H1 (cell line): ENCODE measurements at regions not wholly inside any gene's neighbourhood (a gene's known extent, or its start where the extent isn't known, plus 50 kb on each side); places are given as distances from the start of the nearest gene placed in this dataset.

Source experiments
- CTCF ChIA-PET: fragments of 300-600 bp; sonication (Branson Sonifier 250); formaldehyde crosslinking; loops from one replicate; lab custom pipeline; 2021; ENCODE audit not compliant: partially characterized antibody; lab: Charles Lee
- POLR2A ChIA-PET: fragments of 300-600 bp; sonication (Branson Sonifier 250); formaldehyde crosslinking; loops from one replicate; lab custom pipeline; 2021; ENCODE audit warnings: inconsistent platforms; ENCODE audit not compliant: partially characterized antibody; lab: Charles Lee
- DNase-seq, 2 experiments: peaks; one replicate each; pipeline versions ENCODE4 v3.0.0 to v3.0.0-alpha.2; 2010 to 2022; ENCODE audit warnings: low spot score in 2 of 2, low read depth in 1 of 2, mixed read lengths in 1 of 2
- FAIRE-seq: peaks from 2 replicates; lab custom pipeline; 2011; peaks lifted over from hg19 to GRCh38; lab: Jason Lieb, UNC
- H2AFZ ChIP-seq: 2 replicates; pipeline ENCODE4 v1.8.1; 2012; ENCODE audit warnings: low read length, inconsistent platforms
- H2AK5ac ChIP-seq: 2 replicates; pipeline ENCODE4 v1.6.1; 2013; ENCODE audit warnings: low read depth, low read length
- H2BK120ac ChIP-seq: replicated peaks from 2 replicates; pipeline ENCODE3; 2013; ENCODE audit warnings: low read depth, low read length, inconsistent platforms
- H2BK12ac ChIP-seq: 2 replicates; pipeline ENCODE4 v1.6.1; 2013; ENCODE audit warnings: low read depth, low read length
- H2BK15ac ChIP-seq: 2 replicates; pipeline ENCODE4 v1.6.1; 2013; ENCODE audit warnings: low read length
- H2BK20ac ChIP-seq: 2 replicates; pipeline ENCODE4 v1.6.1; 2013; ENCODE audit warnings: low read length
- H2BK5ac ChIP-seq: 2 replicates; pipeline ENCODE4 v1.6.1; 2013; ENCODE audit warnings: low read depth, low read length
- H3K14ac ChIP-seq: 2 replicates; pipeline ENCODE4 v1.6.1; 2013; ENCODE audit warnings: inconsistent platforms; ENCODE audit not compliant: insufficient read length
- H3K18ac ChIP-seq: 2 replicates; pipeline ENCODE4 v1.6.1; 2013; ENCODE audit warnings: low read length; ENCODE audit errors: extremely low read depth
- H3K23ac ChIP-seq: 2 replicates; pipeline ENCODE4 v1.6.1; 2013; ENCODE audit warnings: inconsistent platforms; ENCODE audit not compliant: insufficient read length
- H3K23me2 ChIP-seq: 2 replicates; pipeline ENCODE4 v1.6.1; 2013; ENCODE audit warnings: low read depth, low read length
- H3K27ac ChIP-seq: 2 replicates; pipeline ENCODE4 v1.6.1; 2011; ENCODE audit warnings: low read depth, low read length, inconsistent platforms
- H3K27me3 ChIP-seq, 4 experiments: replicated peaks in 1 of 4; 1 replicate in 1 of 4; 2 replicates in 3 of 4; pipeline versions ENCODE4 v1.6.1 to v1.8.1; 2011 to 2013; ENCODE audit warnings: low read length in 3 of 4, mild to moderate bottlenecking in 3 of 4, inconsistent platforms in 2 of 4, mixed read lengths in 2 of 4, moderate library complexity in 1 of 4; ENCODE audit not compliant: control insufficient read depth in 3 of 4, insufficient read depth in 3 of 4; ENCODE audit errors: extremely low read depth in 1 of 4
- H3K36me3 ChIP-seq, 4 experiments: 2 replicates each; pipeline versions ENCODE4 v1.6.1 to v1.8.1; 2011 to 2013; ENCODE audit warnings: mild to moderate bottlenecking in 4 of 4, low read length in 3 of 4, moderate library complexity in 2 of 4, control low read depth in 1 of 4, inconsistent platforms in 1 of 4; ENCODE audit not compliant: insufficient read depth in 4 of 4, control insufficient read depth in 2 of 4
- H3K4ac ChIP-seq: replicated peaks from 2 replicates; pipeline ENCODE3; 2013; ENCODE audit warnings: low read length, low read depth, mixed read lengths, inconsistent platforms; ENCODE audit not compliant: insufficient read length
- H3K4me1 ChIP-seq, 4 experiments: replicated peaks in 1 of 4; 1 replicate in 1 of 4; 2 replicates in 3 of 4; pipeline versions ENCODE4 v1.6.1 to v1.8.1; 2011 to 2013; ENCODE audit warnings: low read length in 3 of 4, inconsistent platforms in 2 of 4, mixed read lengths in 1 of 4; ENCODE audit not compliant: insufficient read depth in 4 of 4, control insufficient read depth in 3 of 4
- H3K4me2 ChIP-seq, 2 experiments: 2 replicates each; pipeline versions ENCODE4 v1.6.1 to v1.8.1; 2011 to 2013; ENCODE audit warnings: low read depth in 2 of 2, low read length in 2 of 2, control low read depth in 1 of 2, inconsistent platforms in 1 of 2, mild to moderate bottlenecking in 1 of 2; ENCODE audit not compliant: insufficient read depth in 1 of 2
- H3K4me3 ChIP-seq, 4 experiments: fragments of 200-600, 300-600 bp in 1 of 4; sonication (generic), shearing (Covaris generic), sonication (Bioruptor Twin) in 1 of 4; 2 replicates each; pipeline versions ENCODE4 v1.5.1 to v1.8.1; 2011 to 2016; ENCODE audit warnings: low read length in 4 of 4, low read depth in 3 of 4, control low read depth in 2 of 4, inconsistent platforms in 2 of 4, mild to moderate bottlenecking in 2 of 4, mixed read lengths in 1 of 4, moderate library complexity in 1 of 4; ENCODE audit not compliant: insufficient read depth in 2 of 4; ENCODE audit errors: extremely low read depth in 1 of 4
- H3K56ac ChIP-seq: replicated peaks from 2 replicates; pipeline ENCODE3; 2013; ENCODE audit warnings: low read depth, mild to moderate bottlenecking, mixed read lengths, low read length, inconsistent platforms; ENCODE audit not compliant: insufficient read length
- H3K79me1 ChIP-seq: 2 replicates; pipeline ENCODE4 v1.6.1; 2013; ENCODE audit warnings: low read depth, low read length, control low read depth
- H3K79me2 ChIP-seq, 2 experiments: 2 replicates each; pipeline versions ENCODE4 v1.6.1 to v1.8.1; 2012 to 2013; ENCODE audit warnings: low read length in 2 of 2, mild to moderate bottlenecking in 2 of 2, inconsistent platforms in 1 of 2; ENCODE audit not compliant: insufficient read depth in 2 of 2, control insufficient read depth in 1 of 2
- H3K9ac ChIP-seq, 4 experiments: replicated peaks in 1 of 4; 1 replicate in 1 of 4; 2 replicates in 3 of 4; pipeline versions ENCODE4 v1.6.1 to v1.8.1; 2011 to 2013; ENCODE audit warnings: low read depth in 3 of 4, low read length in 3 of 4, control low read depth in 2 of 4, mild to moderate bottlenecking in 2 of 4, moderate library complexity in 2 of 4, inconsistent platforms in 1 of 4; ENCODE audit errors: extremely low read depth in 1 of 4
- H3K9me3 ChIP-seq, 2 experiments: 2 replicates each; pipeline versions ENCODE4 v1.6.1 to v1.8.1; 2012 to 2013; ENCODE audit warnings: mild to moderate bottlenecking in 2 of 2, moderate library complexity in 2 of 2, control low read depth in 1 of 2, inconsistent platforms in 1 of 2, low read depth in 1 of 2, low read length in 1 of 2, mixed read lengths in 1 of 2; ENCODE audit not compliant: insufficient read depth in 2 of 2
- H4K20me1 ChIP-seq, 2 experiments: replicated peaks in 1 of 2; 2 replicates each; pipeline versions ENCODE3 to v1.8.1; 2011 to 2013; ENCODE audit warnings: inconsistent platforms in 2 of 2, low read length in 2 of 2, mild to moderate bottlenecking in 1 of 2; ENCODE audit not compliant: insufficient read depth in 2 of 2, control insufficient read depth in 1 of 2
- H4K5ac ChIP-seq: 2 replicates; pipeline ENCODE4 v1.6.1; 2013; ENCODE audit warnings: low read length, low read depth, mixed read lengths, inconsistent platforms; ENCODE audit not compliant: insufficient read length
- H4K8ac ChIP-seq: 2 replicates; pipeline ENCODE4 v1.8.0; 2013; ENCODE audit warnings: mild to moderate bottlenecking, moderate library complexity, low read length, inconsistent platforms; ENCODE audit not compliant: insufficient read depth; ENCODE audit errors: extremely low read depth
- H4K91ac ChIP-seq: replicated peaks from 2 replicates; pipeline ENCODE3; 2013; ENCODE audit warnings: low read length, mixed read lengths, inconsistent platforms; ENCODE audit not compliant: insufficient read length
- CHD1 ChIP-seq: IDR thresholded peaks from 2 replicates; pipeline ENCODE4 v1.6.1; 2012; ENCODE audit warnings: low read depth, low read length, improper control_type of control experiment
- CHD2 ChIP-seq: IDR thresholded peaks from 2 replicates; pipeline ENCODE4 v1.6.1; 2012; ENCODE audit warnings: low read length, improper control_type of control experiment
- E2F6 ChIP-seq: IDR thresholded peaks from 2 replicates; pipeline ENCODE4 v1.6.1; 2012; ENCODE audit warnings: inconsistent platforms
- FOSL1 ChIP-seq: IDR thresholded peaks from 2 replicates; pipeline ENCODE4 v1.6.1; 2011; ENCODE audit warnings: mild to moderate bottlenecking, low read depth, low read length, moderate library complexity; ENCODE audit not compliant: insufficient read depth
- NRF1 ChIP-seq: IDR thresholded peaks from 2 replicates; pipeline ENCODE4 v1.6.1; 2011; ENCODE audit warnings: mild to moderate bottlenecking, low read depth, low read length, improper control_type of control experiment
- POU5F1 ChIP-seq: IDR thresholded peaks from 2 replicates; pipeline ENCODE4 v1.6.1; 2011; ENCODE audit warnings: low read depth, mild to moderate bottlenecking, low read length, moderate library complexity
- RAD21 ChIP-seq, 2 experiments: IDR thresholded peaks in 1 of 2; conservative IDR thresholded peaks in 1 of 2; 2 replicates each; pipeline ENCODE4 v1.6.1; 2011; ENCODE audit warnings: low read depth in 2 of 2, low read length in 2 of 2, improper control_type of control experiment in 1 of 2, inconsistent platforms in 1 of 2, mild to moderate bottlenecking in 1 of 2, moderate library complexity in 1 of 2
- RBBP5 ChIP-seq: IDR thresholded peaks from 2 replicates; pipeline ENCODE4 v1.7.1; 2012; ENCODE audit warnings: low read depth, mild to moderate bottlenecking, inconsistent platforms, low read length, moderate library complexity, borderline replicate concordance
- RNF2 ChIP-seq: fragments of 200-900, 300-1000 bp; sonication (generic); IDR thresholded peaks from 2 replicates; pipeline ENCODE4 v1.7.1; 2016; ENCODE audit warnings: borderline replicate concordance, low read depth, mild to moderate bottlenecking, antibody characterized with exemption, low read length; ENCODE audit not compliant: poor library complexity, severe bottlenecking; ENCODE audit errors: missing control alignments
- RXRA ChIP-seq: IDR thresholded peaks from 2 replicates; pipeline ENCODE4 v1.6.1; 2011; ENCODE audit warnings: low read depth, mild to moderate bottlenecking, low read length, moderate library complexity; ENCODE audit not compliant: insufficient read depth
- SP2 ChIP-seq: IDR thresholded peaks from 2 replicates; pipeline ENCODE4 v1.6.1; 2012; ENCODE audit warnings: mild to moderate bottlenecking, low read length, inconsistent platforms
- TBP ChIP-seq: IDR thresholded peaks from 2 replicates; pipeline ENCODE4 v1.6.1; 2011; ENCODE audit warnings: low read depth, low read length, improper control_type of control experiment
- TCF12 ChIP-seq: IDR thresholded peaks from 2 replicates; pipeline ENCODE4 v1.6.1; 2011; ENCODE audit warnings: low read depth, mild to moderate bottlenecking, low read length
- YY1 ChIP-seq: IDR thresholded peaks from 2 replicates; pipeline ENCODE4 v1.6.1; 2011; ENCODE audit warnings: low read depth, mild to moderate bottlenecking, low read length
- WGBS, 2 experiments: shearing (Covaris generic) in 1 of 2; methylation state at CpG; one replicate each; pipeline versions ENCODE4 v1.1.6 to v1.1.7; 2013 to 2015; ENCODE audit warnings: low lambda C conversion rate in 2 of 2, mixed read lengths in 2 of 2, inconsistent platforms in 1 of 2, low coverage in 1 of 2, missing lambda C conversion rate in 1 of 2; ENCODE audit not compliant: insufficient replicate concordance in 2 of 2, insufficient coverage in 1 of 2, insufficient read length in 1 of 2; ENCODE audit errors: extremely low coverage in 1 of 2, missing lambda C conversion rate in 1 of 2; 5-methylcytosine and 5-hydroxymethylcytosine counted together

DNA sequence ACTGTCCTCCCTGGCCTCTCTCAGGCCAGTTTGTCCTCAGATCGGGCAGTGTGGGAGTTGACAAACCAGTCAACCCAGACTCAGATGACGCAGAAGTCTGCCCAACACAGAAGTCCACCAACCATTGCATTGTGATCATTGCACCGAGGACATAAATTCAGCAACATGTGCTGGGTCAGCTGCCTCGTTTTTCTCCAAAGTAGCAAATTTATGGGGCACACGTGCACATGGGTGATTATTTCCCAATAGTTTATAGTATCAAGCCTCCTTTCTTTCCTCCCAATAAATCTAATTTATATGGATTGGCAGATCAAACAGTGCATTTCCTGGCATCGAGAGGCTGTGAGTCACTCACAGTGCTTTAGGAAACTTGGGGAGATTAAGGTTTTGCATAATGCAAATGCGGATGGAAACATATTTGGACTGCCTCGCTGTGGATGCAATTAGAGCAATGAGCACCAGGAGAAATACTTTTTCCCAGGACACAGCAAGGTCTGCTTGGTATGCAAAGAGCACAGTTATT lies 413.7 kb upstream of the SULF2 start:
- H2BK12ac ChIP-seq: no peak overlapping the region
- no peak overlapping the region for H4K8ac ChIP-seq
- H3K23me2 ChIP-seq: no peaks in the 10 kb centered on the region
- no peak for FAIRE-seq
- no peaks in the 10 kb centered on the region for H3K36me3 ChIP-seq
- H2AFZ ChIP-seq: no peak overlapping the region
- H3K56ac ChIP-seq: no peak overlapping the region
- 90% methylated on average over 8 of the region's 8 CpGs; no CpG with 5 or more reads in 1 of the 2 experiments for WGBS, 2 experiments
- no peak overlapping the region for H4K5ac ChIP-seq
- H3K27ac ChIP-seq: no peak overlapping the region
- H3K18ac ChIP-seq: no peak overlapping the region
- no peak overlapping the region for H2AK5ac ChIP-seq
- H4K20me1 ChIP-seq: no peaks in the 10 kb centered on the region
- no peak overlapping the region for H3K9ac ChIP-seq
- peaks cover 0 to 2% (median 0%) of the 10 kb centered on the region in 4 experiments; a peak in 1 of 7 replicates for H3K4me1 ChIP-seq
- DNase-seq: no peak
- no peak overlapping the region for H2BK15ac ChIP-seq
- no peak overlapping the region for H3K4me2 ChIP-seq
- H3K79me2 ChIP-seq: no peaks in the 10 kb centered on the region
- H2BK5ac ChIP-seq: no peak overlapping the region
- H3K23ac ChIP-seq: no peak overlapping the region
- POLR2A ChIA-PET: no interaction called here
- H2BK120ac ChIP-seq: no peak overlapping the region
- H4K91ac ChIP-seq: no peak overlapping the region
- 0 out of 4 replicates have a peak, but pooled peaks cover 0 to 2% of the 10 kb centered on the region in 2 experiments for H3K9me3 ChIP-seq
- CTCF ChIA-PET: interaction anchor here (0.8 kb wide), 1 partner anchor 413 kb away, joined by 3 read pairs; no protein-coding TSS in a partner anchor
- H3K79me1 ChIP-seq: no peaks in the 10 kb centered on the region
- H3K14ac ChIP-seq: no peak overlapping the region
- no peak overlapping the region for H2BK20ac ChIP-seq
- H3K4me3 ChIP-seq: no peak overlapping the region
- H3K4ac ChIP-seq: no peak overlapping the region
- no peaks in the 10 kb centered on the region for H3K27me3 ChIP-seq
- TF ChIP-seq TBP: no peak
- no peak for TF ChIP-seq RNF2
- no peak for TF ChIP-seq E2F6
- no peak for TF ChIP-seq NRF1
- no peak for TF ChIP-seq RXRA
- TF ChIP-seq RBBP5: no peak
- TF ChIP-seq RAD21 (IDR thresholded peaks at IDR 0.05 in 1 of 2, conservative IDR thresholded peaks at IDR 0.05 in 1 of 2; ENCODE audit: low read depth in 2 of 2, low read length in 2 of 2): no peak
- TF ChIP-seq POU5F1: no peak
- TF ChIP-seq FOSL1: no peak
- no peak for TF ChIP-seq CHD1
- no peak for TF ChIP-seq TCF12
- TF ChIP-seq YY1: no peak
- no peak for TF ChIP-seq SP2
- TF ChIP-seq CHD2: no peak
